GM04504 (cell line): ENCODE measurements at regions not wholly inside any gene's neighbourhood (a gene's known extent, or its start where the extent isn't known, plus 50 kb on each side); places are given as distances from the start of the nearest gene placed in this dataset.
A peak's percentile ranks its signal among the peaks of the same experiment; 100 is the strongest.

Experiments used
- DNase-seq: peaks from one replicate; pipeline ENCODE4 v3.0.0-alpha.2; 2012; ENCODE audit warnings: low read depth

DNA sequence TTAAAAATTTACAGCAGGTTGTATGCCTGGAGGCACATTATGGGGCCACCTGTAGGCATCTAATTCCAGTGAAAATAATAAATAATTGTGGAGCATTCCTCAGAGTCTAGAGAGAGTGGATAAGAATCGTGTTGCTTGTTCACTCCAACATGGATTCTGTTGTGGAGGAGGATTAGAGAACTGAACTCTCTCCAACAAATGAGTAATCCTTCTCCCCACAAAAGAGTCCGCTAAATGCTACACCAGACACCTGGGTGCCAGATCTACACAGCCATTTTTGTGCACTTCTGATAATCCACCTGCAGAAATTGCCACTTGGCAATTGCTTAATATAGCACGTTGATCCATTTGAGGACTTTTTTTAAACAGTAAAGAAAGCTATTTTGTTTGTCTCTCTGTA lies 113.7 kb upstream of the DPYD start:
- no peak for DNase-seq

DNA sequence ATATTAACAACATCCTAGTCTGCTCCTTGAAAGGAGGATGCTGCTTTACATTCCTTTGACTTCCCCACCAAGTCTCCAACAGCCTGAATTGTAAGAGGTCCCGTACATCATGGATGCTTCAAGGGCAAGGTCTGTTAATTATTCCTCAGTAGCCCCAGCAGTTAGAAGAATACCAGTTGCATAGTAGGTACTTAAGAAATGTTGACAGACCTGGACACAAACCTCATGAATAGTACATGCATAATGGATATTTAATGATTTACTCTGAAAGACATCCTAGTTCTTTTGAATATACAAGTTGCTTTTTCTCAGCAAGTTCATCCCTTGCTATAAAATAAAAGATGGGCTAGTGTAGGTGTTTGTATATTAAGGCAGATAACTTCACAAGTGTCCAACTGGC lies 112.1 kb upstream of the DPYD start:
- no peak for DNase-seq

DNA sequence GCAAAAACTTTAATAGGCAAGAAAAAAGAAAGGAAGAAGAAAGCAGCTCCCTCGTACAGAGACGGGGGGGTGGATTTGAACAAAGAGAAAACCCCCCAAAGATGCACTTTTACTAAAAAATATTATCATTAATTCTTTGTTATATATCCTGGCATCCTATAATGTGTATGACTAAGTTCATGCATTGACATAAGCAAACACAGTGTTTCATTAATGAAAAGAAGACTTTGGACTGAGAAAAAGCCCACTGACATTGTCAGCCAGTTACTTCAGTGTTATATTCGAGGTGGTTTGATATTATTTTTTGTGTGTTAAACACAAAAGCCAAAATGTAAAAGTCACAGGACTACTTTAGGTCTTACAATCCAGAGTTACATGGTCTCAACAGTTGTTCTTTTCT lies 110.1 kb upstream of the DPYD start:
- no peak for DNase-seq

DNA sequence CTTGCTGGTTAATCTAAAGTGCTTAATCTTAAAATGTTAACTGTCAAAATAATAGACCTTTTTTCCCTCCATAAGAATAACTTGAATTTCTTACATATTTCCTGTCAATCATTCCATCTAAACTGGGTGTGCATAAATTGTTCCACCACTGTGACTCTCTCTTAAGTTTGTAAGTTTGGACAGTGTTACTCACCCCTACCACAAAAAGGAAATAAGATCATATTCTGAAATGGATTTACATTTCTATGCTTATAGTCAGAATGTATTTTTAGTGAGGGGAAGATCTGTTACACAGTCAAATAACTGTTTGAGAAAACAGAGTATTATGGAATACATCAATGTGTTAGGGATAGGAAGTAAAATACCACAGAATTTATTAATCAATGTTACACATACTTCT lies 109.6 kb upstream of the DPYD start:
- no peak for DNase-seq

DNA sequence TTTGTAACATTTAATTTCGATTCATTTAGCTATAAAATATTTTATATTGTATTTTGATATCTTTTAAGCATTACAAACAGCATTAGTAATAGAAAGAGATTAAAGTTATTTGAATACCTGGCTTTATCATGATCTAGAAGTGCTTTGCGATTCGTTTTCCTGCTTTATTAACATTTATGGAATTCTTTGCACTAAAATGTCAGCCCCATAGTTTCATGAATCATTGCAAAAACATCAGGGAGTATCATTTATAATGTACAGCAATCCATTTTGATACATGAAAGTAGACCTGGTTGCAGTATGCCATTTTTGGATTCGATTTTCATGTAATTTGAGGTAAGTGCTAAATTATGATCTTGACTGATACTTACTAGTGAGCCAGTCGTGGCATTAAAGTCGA lies 108.0 kb upstream of the DPYD start:
- no peak for DNase-seq

DNA sequence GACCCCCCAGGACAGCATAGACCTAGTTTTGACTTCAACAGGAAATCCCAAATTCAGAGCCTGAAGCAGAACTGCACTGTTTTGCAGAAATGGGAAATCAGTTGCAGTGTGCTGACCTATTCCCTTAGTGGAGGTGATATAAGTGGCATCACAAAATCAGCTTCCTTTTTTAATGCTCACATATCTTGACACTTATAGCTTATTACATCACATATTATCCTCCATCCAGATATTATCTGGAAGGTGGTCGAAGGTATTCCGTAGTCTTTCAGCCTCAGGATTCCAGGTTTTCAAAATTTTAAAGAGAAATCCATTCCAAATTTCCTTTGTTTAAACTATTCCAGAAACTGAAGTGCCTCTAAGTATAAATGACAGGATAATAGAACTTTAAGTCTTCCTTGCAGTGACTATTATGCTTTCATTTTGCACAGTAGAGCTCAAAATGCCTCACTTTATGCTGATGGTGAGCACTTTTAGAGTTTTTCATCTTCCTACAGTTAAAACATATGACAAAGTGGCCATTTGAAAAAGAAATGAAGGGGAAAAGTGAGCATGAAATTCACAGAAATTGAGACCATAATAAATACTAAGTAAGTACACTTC lies 106.4 kb upstream of the DPYD start:
- no peak for DNase-seq

DNA sequence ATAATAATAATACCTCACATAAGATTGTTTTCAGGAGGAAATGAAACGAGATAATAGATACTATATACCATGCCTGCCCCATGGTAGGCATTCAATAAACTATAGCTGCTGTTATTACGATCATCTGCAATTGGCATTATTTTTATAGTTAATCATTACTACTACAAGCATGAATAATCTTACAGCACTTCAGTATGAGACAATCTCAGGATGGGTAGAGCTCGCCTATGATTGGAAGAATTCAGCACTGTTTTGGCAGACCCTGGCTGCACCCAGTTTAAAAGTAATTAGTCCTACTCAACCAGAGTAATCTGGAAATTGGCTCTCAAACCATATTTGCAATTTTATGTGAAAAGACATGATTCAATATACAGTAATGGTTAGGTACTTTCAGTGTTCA lies 105.0 kb upstream of the DPYD start:
- no peak for DNase-seq

DNA sequence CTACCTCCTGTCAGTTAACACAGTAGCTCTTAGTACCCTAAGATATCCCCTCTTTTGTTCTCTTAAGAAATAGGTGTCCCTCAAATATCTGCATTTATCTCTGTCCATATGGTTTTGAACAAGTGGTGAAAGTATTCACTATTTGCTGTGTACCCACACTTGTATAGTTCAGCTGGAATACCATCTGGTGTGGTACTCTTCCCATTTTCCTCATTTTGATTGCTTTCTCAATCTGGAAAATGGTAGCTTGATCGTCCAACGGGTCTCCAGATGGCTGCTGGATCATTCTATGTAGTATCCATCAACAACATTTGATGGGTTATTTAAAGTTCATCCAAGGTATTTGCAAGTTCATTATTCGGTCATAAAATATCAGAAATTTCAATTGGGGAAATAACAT lies 100.3 kb upstream of the DPYD start:
- DNase-seq, result no peak

DNA sequence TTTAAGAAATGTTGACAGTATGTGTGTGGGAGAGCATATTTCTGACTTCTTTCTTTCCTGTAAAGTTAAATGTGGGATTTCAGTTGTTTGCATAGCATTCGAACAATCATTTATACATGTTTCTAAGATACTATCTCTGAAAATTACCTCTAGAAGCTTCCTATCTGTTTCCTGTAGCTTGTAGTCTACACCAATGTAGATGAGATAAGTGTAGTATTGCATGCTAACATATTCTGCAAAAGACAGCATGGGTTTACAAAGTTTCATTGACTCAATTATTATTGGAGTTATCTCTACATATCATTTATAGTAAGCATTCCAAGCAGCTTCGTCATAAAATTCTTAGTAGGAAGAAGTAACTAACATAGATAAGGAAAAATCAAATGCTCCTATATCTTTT lies 98.9 kb upstream of the DPYD start:
- DNase-seq, result no peak

DNA sequence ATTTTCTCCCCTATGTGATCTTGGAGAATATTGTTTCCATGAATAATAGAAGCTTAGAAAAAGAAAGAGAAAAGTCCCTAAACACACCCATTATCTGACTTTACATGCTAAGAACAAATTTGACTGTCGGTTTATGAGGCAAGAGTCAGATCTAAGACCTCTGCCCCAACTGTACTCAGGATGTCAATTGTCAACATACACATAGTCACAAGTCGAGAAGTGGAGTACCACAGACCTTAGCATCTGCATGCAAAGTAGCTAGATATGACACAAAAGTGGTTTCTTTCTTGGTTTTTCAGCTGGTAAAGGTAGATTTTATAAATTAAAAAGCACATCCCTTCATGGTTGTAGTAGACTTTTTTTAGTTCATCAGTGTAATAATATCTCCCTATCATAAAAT lies 97.2 kb upstream of the DPYD start:
- no peak for DNase-seq

DNA sequence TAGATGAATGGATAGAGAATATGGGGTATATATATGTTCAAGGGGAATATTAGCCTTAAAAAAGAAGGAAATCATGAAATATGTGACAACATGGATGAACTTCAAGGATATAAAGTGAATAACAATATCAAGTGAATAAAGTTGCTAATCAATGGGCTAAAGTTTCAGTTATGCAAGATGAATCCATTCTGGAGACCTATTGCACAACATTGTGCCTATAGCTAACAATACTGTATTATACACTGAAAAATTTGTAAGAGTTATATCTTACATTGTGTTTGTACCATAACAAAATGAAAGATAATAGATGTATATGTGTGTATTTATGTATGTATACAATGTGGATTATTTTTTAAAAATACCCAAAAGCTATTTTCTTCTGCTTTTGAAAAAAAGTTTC lies 96.3 kb upstream of the DPYD start:
- DNase-seq, result no peak

DNA sequence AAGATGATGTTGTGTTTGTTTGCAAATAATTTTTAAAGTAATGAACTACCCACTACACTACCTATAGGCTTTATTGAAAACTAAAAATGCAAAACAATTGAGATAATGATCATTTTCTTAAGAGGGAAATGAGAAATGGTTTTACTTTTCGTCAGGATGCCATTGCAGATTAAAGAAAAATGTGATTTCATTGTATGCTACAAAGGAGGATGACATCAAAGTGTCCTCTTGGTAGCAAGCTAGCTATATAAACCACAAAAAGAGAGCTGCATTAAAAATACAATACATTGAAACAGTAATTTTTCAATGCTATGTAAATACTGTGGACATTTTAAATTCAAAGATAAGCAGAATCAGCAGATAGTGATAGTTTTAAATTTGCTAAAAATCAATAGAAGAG lies 87.5 kb upstream of the DPYD start:
- no peak for DNase-seq

DNA sequence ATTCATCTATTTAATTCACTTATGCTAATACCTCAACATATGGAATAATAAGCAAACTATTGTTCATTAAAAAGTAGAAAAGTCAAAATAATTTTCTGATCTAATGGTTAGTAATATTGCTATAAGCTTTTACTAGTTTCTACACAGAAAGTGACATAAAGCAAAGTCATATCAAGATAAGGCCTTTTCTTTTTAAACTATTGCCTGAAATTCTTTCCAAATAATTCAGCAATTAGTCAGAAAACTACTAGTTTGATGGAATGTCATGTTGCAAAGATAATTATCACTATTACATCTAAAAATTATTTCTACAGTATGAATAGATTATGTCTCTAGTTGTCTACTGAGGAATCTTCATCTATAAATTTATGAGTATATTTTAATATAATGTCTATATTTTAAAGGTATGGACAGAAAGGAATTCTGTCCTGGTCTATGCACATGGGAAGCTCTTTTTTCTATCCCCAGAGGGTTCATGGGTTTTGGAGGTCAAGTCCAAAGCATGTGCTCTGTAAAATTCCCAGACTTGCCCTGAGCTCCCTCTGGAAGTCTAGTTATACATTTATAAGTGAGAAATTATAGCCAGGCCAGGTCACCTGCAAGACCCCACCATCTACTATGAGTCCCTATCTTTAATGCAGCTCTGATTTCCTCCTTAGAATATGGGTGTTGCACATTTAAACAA lies 84.6 kb upstream of the DPYD start:
- DNase-seq, result no peak

DNA sequence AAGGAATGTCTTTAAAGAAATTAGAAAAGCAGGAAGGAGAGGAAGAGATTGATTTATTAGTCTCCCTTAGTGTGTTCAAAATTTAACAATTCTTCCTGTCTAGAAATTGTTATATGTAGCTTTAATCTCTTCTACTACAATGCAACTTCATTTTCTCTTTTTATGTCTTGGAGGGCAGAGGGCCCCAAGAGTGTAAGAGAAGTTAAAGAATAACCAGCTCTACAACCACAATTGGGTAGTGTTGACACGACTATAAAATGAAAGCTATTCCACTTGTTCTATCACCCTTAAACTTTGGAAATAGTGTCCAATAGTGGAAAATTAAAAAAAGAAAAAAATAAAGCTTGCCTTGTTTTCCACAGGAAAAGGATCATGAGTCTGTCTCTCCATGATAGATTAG lies 82.6 kb upstream of the DPYD start:
- no peak for DNase-seq

DNA sequence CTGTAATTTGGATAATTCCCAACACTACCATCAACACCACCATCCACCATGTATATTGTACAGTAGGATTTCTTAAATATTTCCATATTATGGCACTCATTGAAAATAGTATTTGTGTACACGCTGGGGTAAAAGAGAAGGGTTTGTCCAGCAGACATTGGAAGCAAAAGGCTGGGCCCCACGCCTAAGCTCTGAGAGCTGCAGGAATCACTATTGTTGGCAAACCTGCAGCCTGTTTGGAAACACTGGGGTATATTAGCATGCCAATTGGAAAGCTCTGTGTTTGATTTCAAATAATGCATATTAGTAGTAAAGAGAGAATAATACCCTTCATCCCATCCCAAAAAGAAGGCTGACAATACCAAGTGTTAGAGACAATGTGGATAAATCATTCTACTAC lies 81.5 kb upstream of the DPYD start:
- DNase-seq, result no peak

DNA sequence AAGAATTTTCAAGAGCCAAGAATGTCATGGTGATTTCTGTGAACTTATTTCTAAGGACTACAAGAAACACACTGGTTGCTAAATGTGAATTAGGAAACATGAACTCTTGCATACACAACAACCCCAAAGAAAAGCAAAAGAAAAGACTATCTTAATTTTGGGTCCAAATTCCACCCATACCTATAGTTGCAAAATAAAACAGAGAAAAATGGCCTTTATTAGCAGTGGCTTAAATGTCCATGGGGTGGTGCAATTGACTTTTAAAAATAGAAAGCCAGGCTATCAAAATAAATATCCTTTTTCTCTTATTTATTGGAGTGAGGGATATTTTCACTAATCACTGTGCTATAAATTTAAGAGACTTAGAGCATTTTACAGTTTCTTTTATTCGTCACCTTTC lies 80.9 kb upstream of the DPYD start:
- no peak for DNase-seq

DNA sequence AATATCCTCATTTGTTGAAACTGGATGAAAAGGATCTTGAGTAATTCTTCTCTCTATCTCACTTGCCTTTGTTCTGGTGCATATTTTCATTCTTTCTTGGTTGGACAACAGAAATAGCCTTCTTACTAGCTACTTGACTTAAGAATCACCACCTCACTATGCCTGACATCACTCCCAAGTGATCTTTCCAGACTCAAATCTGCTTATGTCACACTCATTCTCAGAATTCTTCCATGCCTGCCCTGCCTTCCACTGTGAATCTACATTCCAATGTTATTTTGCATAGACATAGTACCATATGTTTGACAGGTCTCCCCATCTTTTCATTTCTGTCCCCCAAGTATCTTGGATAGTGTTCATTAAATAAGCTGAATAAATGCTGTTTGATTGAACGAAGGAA lies 78.5 kb upstream of the DPYD start:
- DNase-seq, result peak; percentile 56

DNA sequence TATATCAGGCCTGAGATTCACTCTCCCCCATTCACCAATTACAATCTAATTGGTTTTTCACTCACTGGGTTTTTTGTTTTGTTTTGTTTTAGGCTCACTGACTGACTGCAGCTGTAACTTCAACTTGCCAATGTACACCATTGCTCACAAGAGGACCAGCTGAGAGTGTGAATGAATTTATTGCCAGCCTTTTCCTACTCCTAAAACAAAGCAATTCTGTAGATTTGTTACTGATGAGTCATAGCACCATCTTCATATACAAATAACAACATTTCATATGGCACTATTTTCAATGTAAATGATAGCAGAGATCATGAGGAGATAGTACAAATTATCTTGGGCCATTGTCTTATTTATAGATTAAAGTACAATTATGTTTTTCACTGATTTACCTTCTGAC lies 76.0 kb upstream of the DPYD start:
- no peak for DNase-seq

DNA sequence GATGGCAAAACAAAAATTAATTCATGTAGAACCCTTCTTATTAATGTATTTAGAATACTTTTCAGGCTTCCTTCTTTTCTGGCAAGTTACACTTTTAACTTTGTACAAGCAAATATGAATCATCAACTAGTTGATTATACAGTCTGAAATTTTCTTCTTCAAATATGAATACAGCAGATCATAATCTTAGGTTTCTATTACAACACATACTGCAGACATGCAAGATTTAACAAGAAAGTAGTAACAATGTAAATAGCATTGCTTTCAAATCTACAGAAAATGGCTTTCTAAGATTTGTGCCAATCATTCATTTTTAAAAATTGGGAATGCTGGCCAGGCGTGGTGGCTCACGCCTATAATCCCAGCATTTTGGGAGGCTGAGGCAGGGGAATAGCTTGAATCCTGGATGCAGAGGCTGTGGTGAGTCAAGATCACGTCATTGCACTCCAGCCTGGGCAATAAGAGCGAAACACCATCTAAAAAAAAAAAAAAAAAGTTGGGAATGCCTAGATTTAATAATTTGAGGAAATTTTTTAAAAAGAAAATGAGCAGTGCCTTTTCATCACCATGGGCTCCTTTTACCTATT lies 68.4 kb upstream of the DPYD start:
- DNase-seq, result no peak

DNA sequence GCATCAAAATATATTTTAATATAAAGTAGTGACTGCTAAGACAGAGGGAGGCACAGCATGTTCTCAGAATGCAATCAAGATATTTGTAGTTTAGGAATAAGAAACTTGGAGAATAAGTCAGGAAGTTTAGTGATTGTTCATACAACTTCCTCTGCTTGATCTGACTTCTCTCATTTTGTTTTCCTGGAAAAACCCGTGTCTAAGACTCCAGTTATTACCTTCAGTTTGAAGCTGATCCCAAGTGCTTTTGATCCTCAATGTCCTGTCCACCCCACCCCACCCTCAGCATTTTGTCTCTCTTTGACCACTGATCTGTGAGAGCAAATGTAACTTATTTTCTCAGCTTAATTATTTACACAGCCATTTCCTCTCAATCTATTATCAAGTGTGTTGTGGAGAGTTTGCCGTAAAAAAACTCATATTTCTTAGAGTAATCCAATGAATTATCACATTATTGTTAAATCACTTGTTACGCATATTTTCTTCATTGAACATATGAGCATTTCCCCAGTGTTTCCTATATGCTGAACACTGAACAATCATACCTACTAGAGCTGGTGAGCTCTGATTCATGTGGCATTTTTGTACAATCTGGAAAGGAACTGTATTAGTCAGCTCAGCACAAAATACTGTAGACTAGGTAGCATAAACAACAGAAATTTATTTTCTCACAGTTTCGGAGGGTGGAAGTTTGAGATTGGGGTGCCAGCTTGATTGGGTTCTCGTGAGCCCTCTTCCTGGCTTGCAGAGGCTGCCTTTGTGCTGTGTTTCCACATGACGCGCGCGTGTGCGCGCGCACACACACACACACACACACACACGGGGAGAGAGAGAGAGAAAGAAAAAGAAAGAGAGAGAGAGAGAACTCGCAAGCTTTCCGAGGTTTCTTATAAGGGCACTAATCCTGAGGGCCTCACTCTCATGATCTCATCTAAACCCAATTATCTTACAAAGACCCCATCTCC lies 65.5 kb upstream of the DPYD start:
- no peak for DNase-seq

DNA sequence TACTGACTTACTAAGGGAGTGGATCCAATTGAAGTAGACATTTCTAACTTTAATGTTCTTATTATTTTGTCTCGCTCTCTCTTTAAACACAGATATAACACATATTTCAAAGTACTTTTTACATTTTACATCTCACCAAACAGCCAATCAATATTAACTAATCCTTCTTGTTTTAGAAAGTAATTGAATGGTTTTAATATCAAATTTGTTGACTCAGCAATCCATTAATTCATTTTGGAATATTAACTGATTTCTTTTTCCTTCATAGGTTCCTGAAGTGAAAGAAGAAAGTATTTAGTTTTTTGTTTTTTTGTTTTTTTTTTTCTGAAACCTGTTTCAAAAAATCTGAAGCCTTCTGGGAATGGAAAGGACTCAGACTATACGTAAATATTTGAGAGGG lies 62.3 kb upstream of the DPYD start:
- DNase-seq, result no peak

DNA sequence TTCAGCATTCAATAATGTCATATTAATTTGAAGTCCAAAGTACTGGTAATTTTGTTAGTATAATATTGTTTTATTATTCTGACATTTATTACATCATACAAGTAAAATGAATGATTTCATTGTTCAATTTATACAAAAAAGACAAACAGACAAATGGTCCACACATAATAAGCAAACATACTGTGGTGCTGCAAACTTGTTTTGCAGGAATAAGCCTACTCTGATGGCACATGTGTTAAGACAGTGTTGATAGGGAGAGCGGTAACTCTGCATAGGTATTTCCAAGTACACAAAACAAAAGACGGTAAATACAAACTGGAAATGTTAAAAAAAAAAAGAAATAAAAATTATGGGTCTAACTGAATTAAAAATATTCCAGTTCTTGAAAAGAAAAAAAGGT lies 59.7 kb upstream of the DPYD start:
- DNase-seq, result no peak

DNA sequence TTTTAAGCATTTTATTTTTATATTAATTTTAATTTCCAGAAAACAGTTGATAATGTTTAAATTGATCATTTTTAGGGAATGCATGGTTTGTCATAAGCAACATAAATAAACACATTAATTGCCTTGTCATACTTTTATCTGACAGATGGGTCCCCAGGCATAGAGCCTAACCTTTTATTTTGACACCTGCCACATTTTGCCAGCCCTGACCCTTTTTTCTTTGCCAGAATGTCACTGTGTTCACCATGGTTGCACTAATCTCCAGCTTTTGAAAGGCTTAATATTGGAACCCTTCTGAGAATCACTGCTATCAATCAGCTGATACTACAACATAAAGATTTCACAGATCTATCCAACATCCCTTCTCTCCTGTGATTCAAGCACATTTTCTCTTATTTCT lies 56.0 kb upstream of the DPYD start:
- no peak for DNase-seq
